ENCODE measurements at regions not wholly inside any gene's neighbourhood (a gene's known extent, or its start where the extent isn't known, plus 50 kb on each side); places are given as distances from the start of the nearest gene placed in this dataset.
"Not testable (repeated sequence)": the region's sequence is repeated elsewhere in the genome, so short reads cannot be mapped to it uniquely, and the experiment has no call there.

- DNase-seq (ENCODE audit: extremely low read depth in 1 of 2, low read depth in 1 of 2) = not testable (repeated sequence)
Measured at GRCh38 chr1:145191272-145191675, 50.7 kb downstream of the PPIAL4D start.

- DNase-seq (ENCODE audit: extremely low read depth in 1 of 2, low read depth in 1 of 2) = not testable (repeated sequence)
Measured at GRCh38 chr1:145189543-145190030, 52.4 kb downstream of the PPIAL4D start.

- DNase-seq (ENCODE audit: extremely low read depth in 1 of 2, low read depth in 1 of 2) = not testable (repeated sequence)
Measured at GRCh38 chr1:145188869-145189542, 53.0 kb downstream of the PPIAL4D start.

GRCh38 chr1:145182606-145183413, 59.2 kb downstream of the PPIAL4D start:
- DNase-seq (ENCODE audit: extremely low read depth in 1 of 2, low read depth in 1 of 2) = not testable (repeated sequence)

DNA sequence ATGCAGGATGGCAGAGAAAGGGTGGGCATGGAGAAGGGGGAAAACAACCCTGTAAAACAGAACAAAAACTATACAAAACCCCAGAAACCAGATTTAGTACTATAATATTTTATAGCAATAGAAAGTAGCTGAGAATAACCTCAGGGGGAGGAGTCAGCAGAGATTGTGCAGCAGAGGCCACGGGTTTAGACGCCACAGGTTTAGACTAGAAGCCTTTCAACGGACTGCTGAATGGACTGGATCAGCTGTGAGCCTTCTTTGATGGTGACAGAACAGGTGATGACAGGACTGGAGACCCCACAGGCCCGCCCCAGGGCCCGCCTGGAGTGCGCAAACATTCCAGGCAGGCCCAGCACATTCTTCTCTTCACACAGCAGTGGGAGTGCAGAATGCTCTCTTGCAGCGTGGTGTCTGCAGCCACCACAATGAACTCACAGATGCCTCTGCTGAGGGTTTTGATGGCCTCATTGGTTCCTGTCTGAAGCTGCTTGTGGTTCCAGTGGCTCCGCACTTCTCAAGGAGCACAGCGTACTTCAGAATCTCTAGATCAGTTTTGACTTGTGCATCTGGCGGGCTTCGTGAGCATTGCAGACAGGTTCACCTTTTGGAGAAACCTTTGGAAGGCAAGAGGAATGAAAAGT, 65.6 kb downstream of the PPIAL4D start:
- DNase-seq (ENCODE audit: extremely low read depth in 1 of 2, low read depth in 1 of 2) = peak in 1 of 2 donors; percentile 2

DNA sequence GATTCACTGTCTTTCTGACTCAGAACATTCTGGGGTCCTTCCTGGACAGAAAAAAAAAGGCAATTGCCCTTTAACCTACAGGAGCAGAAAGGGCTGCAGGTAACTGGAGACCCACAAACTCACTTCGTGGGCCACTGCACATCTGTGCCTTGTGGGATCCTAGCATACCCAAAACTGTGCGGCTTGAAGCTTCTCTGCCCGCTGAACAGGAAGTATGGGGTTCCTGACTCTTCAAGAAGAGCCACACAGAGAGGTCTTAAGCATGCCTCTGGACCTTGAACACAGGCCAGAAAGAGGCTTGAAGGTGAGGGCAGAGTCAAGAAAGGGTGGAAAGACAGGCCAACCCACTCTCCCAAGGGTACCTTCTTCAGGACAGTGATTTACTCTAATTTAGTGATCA, 67.6 kb downstream of the PPIAL4D start:
- not testable (repeated sequence) for DNase-seq (ENCODE audit: extremely low read depth in 1 of 2, low read depth in 1 of 2)

GRCh38 chr1:145168220-145168848, 72.6 kb downstream of the FAM72D start:
- not testable (repeated sequence) for DNase-seq (ENCODE audit: extremely low read depth in 1 of 2, low read depth in 1 of 2)

- not testable (repeated sequence) for DNase-seq (ENCODE audit: extremely low read depth in 1 of 2, low read depth in 1 of 2)
Measured at GRCh38 chr1:145164360-145164759, 68.6 kb downstream of the FAM72D start.
